Fibroblast of lung (primary cell): ENCODE measurements at regions not wholly inside any gene's neighbourhood (a gene's known extent, or its start where the extent isn't known, plus 50 kb on each side); places are given as distances from the start of the nearest gene placed in this dataset.

Experiments
- DNase-seq, 2 donors: peaks; one replicate each; pipeline versions ENCODE4 v3.0.0 to v3.0.0-alpha.2; 2010; ENCODE audit warnings: low read depth in 2 of 2
- H2AFZ ChIP-seq: 2 replicates; pipeline ENCODE4 v1.5.1; 2012; ENCODE audit warnings: low read length, control low read depth, inconsistent platforms
- H3K27ac ChIP-seq: 2 replicates; pipeline ENCODE4 v1.5.1; 2011; ENCODE audit warnings: low read length, control low read depth; ENCODE audit not compliant: insufficient read depth
- H3K27me3 ChIP-seq: 2 replicates; pipeline ENCODE4 v1.5.1; 2011; ENCODE audit warnings: mild to moderate bottlenecking, low read length; ENCODE audit not compliant: control insufficient read depth, insufficient read depth
- H3K36me3 ChIP-seq: 2 replicates; pipeline ENCODE4 v1.5.1; 2011; ENCODE audit warnings: low read length; ENCODE audit not compliant: control insufficient read depth, insufficient read depth
- H3K4me1 ChIP-seq: 2 replicates; pipeline ENCODE4 v1.5.1; 2011; ENCODE audit warnings: low read length; ENCODE audit not compliant: control insufficient read depth, insufficient read depth; ENCODE audit errors: extremely low read depth
- H3K4me2 ChIP-seq: 2 replicates; pipeline ENCODE4 v1.5.1; 2011; ENCODE audit warnings: low read length, control low read depth; ENCODE audit not compliant: insufficient read depth; ENCODE audit errors: extremely low read depth
- H3K4me3 ChIP-seq, 4 experiments: fragments of 200-600 bp in 1 of 4; sonication (generic) in 1 of 4; replicated peaks in 1 of 4; 2 replicates each; pipeline ENCODE4 v1.5.1; 2011 to 2016; ENCODE audit warnings: low read length in 4 of 4, low read depth in 3 of 4, mild to moderate bottlenecking in 3 of 4, control low read depth in 2 of 4, inconsistent platforms in 1 of 4, mixed read lengths in 1 of 4; ENCODE audit not compliant: insufficient read depth in 1 of 4; ENCODE audit errors: control extremely low read depth in 1 of 4
- H3K79me2 ChIP-seq: 2 replicates; pipeline ENCODE4 v1.5.1; 2012; ENCODE audit warnings: mild to moderate bottlenecking, low read length, inconsistent platforms; ENCODE audit not compliant: control insufficient read depth, insufficient read depth
- H3K9ac ChIP-seq: 2 replicates; pipeline ENCODE4 v1.5.1; 2011; ENCODE audit warnings: mild to moderate bottlenecking, low read length, control low read depth; ENCODE audit not compliant: insufficient read depth
- H3K9me3 ChIP-seq: 2 replicates; pipeline ENCODE4 v1.5.1; 2012; ENCODE audit warnings: low read depth, low read length; ENCODE audit not compliant: control insufficient read depth, insufficient read depth
- H4K20me1 ChIP-seq: 2 replicates; pipeline ENCODE4 v1.5.1; 2011; ENCODE audit warnings: low read length; ENCODE audit not compliant: control insufficient read depth, insufficient read depth; ENCODE audit errors: extremely low read depth
- EZH2 ChIP-seq: IDR thresholded peaks from 2 replicates; pipeline ENCODE4 v1.5.1; 2012; ENCODE audit warnings: low read length, control low read depth, mild to moderate bottlenecking; ENCODE audit errors: missing control alignments
- TF ChIP-seq, protein P1 (sequence below), 2 donors: IDR thresholded peaks in 1 of 2; conservative IDR thresholded peaks in 1 of 2; 1 replicate in 1 of 2; 2 replicates in 1 of 2; pipeline ENCODE4 v1.5.1; 2011 to 2012; ENCODE audit warnings: low read length in 2 of 2, control low read depth in 1 of 2, inconsistent platforms in 1 of 2, low read depth in 1 of 2, mild to moderate bottlenecking in 1 of 2

- Histone ChIP-seq H3K27ac (no peak overlapping the region), H3K79me2 (no peaks in the 10 kb centered on the region), H4K20me1 (no peaks in the 10 kb centered on the region), H3K4me2 (no peak overlapping the region), H2AFZ (no peak overlapping the region), H3K36me3 (no peaks in the 10 kb centered on the region), H3K9ac (no peak overlapping the region), H3K4me1 (no peaks in the 10 kb centered on the region), H3K4me3 (no peak overlapping the region), H3K9me3 (no peaks in the 10 kb centered on the region), H3K27me3 (no peaks in the 10 kb centered on the region)
- no peak for TF ChIP-seq EZH2
- TF ChIP-seq, protein P1, sequence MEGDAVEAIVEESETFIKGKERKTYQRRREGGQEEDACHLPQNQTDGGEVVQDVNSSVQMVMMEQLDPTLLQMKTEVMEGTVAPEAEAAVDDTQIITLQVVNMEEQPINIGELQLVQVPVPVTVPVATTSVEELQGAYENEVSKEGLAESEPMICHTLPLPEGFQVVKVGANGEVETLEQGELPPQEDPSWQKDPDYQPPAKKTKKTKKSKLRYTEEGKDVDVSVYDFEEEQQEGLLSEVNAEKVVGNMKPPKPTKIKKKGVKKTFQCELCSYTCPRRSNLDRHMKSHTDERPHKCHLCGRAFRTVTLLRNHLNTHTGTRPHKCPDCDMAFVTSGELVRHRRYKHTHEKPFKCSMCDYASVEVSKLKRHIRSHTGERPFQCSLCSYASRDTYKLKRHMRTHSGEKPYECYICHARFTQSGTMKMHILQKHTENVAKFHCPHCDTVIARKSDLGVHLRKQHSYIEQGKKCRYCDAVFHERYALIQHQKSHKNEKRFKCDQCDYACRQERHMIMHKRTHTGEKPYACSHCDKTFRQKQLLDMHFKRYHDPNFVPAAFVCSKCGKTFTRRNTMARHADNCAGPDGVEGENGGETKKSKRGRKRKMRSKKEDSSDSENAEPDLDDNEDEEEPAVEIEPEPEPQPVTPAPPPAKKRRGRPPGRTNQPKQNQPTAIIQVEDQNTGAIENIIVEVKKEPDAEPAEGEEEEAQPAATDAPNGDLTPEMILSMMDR (conservative IDR thresholded peaks at IDR 0.05 in 1 of 2, IDR thresholded peaks at IDR 0.05 in 1 of 2; ENCODE audit: low read depth in 1 of 2, low read length in 2 of 2) = no peak
- DNase-seq = no peak
Measured at GRCh38 chr4:171202908-171203307, 610.3 kb upstream of the GALNTL6 start.

DNA sequence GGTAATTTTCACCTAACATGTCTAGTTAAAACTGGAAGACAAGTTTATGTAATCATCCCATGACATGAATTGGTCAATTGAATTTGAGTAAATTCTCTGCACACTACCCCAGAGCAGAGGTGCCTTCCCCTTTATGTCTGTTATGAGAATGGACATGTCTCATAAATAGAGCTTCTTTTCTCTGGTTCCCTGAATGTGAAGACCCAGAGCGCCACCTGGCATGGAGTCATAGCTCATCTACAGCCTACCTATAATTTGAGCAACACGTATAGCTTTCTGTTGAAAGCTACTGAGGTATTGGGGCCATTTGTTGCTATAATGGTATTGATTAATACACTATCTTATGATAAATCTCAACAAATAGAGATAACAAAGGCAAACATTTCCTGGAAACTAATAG, 626.5 kb upstream of the GALNTL6 start:
- Histone ChIP-seq H3K4me1 (no peaks in the 10 kb centered on the region), H3K9me3 (no peaks in the 10 kb centered on the region), H3K36me3 (no peaks in the 10 kb centered on the region), H3K27ac (no peak overlapping the region), H4K20me1 (no peaks in the 10 kb centered on the region), H3K4me2 (no peak overlapping the region), H3K4me3 (no peak overlapping the region), H3K79me2 (no peaks in the 10 kb centered on the region), H2AFZ (no peak overlapping the region), H3K27me3 (no peaks in the 10 kb centered on the region), H3K9ac (no peak overlapping the region)
- TF ChIP-seq, protein P1 (conservative IDR thresholded peaks at IDR 0.05 in 1 of 2, IDR thresholded peaks at IDR 0.05 in 1 of 2; ENCODE audit: low read depth in 1 of 2, low read length in 2 of 2) = no peak
- TF ChIP-seq EZH2 = no peak
- no peak for DNase-seq

- Histone ChIP-seq H3K79me2 (no peaks in the 10 kb centered on the region), H3K27me3 (no peaks in the 10 kb centered on the region), H3K9ac (no peak overlapping the region), H4K20me1 (no peaks in the 10 kb centered on the region), H3K9me3 (no peaks in the 10 kb centered on the region), H3K27ac (no peak overlapping the region), H3K4me3 (no peak overlapping the region), H3K4me1 (no peaks in the 10 kb centered on the region), H2AFZ (no peak overlapping the region), H3K4me2 (no peak overlapping the region), H3K36me3 (no peaks in the 10 kb centered on the region)
- TF ChIP-seq, protein P1 (conservative IDR thresholded peaks at IDR 0.05 in 1 of 2, IDR thresholded peaks at IDR 0.05 in 1 of 2; ENCODE audit: low read depth in 1 of 2, low read length in 2 of 2) = no peak
- TF ChIP-seq EZH2 = no peak
- no peak for DNase-seq
Measured at GRCh38 chr4:171181090-171181489, 632.1 kb upstream of the GALNTL6 start.
